ENCODE measurements at regions not wholly inside any gene's neighbourhood (a gene's known extent, or its start where the extent isn't known, plus 50 kb on each side); places are given as distances from the start of the nearest gene placed in this dataset.
"Not testable (repeated sequence)": the region's sequence is repeated elsewhere in the genome, so short reads cannot be mapped to it uniquely, and the experiment has no call there.

- not testable (repeated sequence) for TF ChIP-seq CTCF (IDR thresholded peaks at IDR 0.05; ENCODE audit: insufficient read depth, low read length)
- TF ChIP-seq, protein P1, sequence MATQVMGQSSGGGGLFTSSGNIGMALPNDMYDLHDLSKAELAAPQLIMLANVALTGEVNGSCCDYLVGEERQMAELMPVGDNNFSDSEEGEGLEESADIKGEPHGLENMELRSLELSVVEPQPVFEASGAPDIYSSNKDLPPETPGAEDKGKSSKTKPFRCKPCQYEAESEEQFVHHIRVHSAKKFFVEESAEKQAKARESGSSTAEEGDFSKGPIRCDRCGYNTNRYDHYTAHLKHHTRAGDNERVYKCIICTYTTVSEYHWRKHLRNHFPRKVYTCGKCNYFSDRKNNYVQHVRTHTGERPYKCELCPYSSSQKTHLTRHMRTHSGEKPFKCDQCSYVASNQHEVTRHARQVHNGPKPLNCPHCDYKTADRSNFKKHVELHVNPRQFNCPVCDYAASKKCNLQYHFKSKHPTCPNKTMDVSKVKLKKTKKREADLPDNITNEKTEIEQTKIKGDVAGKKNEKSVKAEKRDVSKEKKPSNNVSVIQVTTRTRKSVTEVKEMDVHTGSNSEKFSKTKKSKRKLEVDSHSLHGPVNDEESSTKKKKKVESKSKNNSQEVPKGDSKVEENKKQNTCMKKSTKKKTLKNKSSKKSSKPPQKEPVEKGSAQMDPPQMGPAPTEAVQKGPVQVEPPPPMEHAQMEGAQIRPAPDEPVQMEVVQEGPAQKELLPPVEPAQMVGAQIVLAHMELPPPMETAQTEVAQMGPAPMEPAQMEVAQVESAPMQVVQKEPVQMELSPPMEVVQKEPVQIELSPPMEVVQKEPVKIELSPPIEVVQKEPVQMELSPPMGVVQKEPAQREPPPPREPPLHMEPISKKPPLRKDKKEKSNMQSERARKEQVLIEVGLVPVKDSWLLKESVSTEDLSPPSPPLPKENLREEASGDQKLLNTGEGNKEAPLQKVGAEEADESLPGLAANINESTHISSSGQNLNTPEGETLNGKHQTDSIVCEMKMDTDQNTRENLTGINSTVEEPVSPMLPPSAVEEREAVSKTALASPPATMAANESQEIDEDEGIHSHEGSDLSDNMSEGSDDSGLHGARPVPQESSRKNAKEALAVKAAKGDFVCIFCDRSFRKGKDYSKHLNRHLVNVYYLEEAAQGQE (IDR thresholded peaks at IDR 0.05; ENCODE audit: insufficient replicate concordance, low read depth) = not testable (repeated sequence)
These were observed 84.1 kb downstream of the GLUL start for GRCh38 chr1:182307486-182307885.
